HG03354 (cell line): ENCODE measurements at regions not wholly inside any gene's neighbourhood (a gene's known extent, or its start where the extent isn't known, plus 50 kb on each side); places are given as distances from the start of the nearest gene placed in this dataset.
"Not testable (repeated sequence)": the region's sequence is repeated elsewhere in the genome, so short reads cannot be mapped to it uniquely, and the experiment has no call there.

Source experiments
- ATAC-seq: cut with Tn5 transposase; IDR thresholded peaks from one replicate; pipeline ENCODE4 v1.9.1; 2021; ENCODE audit warnings: mild to moderate bottlenecking; ENCODE audit not compliant: unreplicated experiment, poor library complexity, severe bottlenecking

DNA sequence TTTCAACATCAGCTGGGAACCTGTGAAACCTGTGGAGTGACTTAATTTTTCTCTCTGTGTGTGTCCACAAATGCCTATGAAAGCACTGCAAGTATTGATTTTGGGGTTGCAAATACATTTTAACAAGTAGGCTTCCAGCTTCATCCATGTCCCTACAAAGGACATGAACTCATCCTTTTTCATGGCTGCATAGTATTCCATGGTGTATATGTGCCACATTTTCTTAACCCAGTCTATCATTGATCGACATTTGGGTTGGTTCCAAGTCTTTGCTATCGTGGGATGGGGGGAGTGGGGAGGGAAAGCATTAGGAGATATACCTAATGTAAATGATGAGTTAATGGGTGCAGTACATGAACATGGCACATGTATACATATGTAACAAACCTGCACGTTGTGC, 711.3 kb downstream of the LTN1 start:
- ATAC-seq, result not testable (repeated sequence)

DNA sequence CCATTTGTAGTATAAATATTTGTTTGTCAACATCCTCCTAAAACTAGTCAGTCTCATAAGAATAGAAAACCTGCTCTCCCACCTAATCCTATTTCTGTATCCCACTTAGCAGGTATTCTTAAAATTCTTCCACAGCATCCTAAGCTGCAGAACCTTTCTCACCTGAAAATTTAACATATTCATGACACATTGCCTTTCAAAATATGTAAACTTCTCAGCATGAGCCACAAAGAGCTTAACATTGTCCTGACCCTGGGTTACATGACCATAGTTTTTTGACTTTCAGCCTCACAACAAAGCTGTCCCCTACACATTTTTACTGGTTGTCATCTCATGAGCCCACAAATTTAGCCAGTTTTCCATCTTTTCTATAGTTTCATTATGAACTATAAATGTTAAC, 712.1 kb downstream of the LTN1 start:
- ATAC-seq, result no peak

DNA sequence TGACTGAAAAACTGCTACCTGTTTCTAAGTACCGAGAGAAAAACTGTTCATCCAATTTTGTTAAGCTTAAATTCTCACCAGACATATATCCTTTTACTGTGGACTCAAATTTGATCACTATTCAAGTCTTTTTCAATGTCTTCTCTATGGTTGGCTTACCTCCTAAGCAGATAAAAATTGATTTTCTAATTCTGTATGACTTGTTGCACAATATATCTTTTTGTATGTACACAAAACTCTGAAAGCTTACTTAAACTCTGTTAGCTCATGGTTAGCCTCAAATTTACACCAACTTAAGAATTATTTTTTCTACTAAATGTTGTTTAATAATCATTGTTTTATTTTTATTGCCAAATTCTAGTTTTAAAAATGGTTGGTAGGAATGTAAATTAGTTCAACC, 715.4 kb downstream of the LTN1 start:
- no peak for ATAC-seq

DNA sequence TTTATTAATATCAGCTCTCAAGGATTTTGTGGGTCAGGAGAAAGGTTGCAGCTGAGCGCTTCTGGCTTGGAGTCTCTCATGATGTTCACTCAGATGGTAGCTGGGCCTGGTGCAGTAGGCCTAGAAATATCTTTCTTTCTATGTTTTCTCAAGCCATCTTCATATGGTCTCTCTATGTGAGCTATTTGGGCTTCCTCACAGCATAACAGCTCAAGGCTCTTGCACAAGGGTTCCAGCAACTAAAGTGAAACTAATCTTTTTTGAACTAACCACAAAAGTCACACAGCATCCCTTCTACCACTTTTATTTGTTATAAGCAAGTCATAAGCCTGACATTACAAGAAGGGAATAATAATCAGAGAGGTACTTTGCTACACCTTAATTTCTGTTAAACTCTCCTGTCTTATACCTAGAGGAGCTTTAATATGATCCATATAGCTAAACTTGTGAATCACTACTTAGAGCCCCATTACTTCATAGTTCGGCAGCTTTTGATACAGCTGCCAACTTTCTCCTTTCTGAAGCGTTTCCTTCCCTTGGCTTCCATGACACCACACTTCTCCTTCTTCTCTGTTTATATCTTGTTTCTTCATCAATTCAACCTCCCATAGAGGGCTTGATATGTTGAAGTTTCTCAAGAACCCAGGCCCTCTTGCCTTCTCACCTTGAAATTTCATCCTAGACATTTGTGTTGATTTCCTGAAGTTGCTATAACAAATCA, 720.2 kb downstream of the LTN1 start:
- ATAC-seq, result no peak

DNA sequence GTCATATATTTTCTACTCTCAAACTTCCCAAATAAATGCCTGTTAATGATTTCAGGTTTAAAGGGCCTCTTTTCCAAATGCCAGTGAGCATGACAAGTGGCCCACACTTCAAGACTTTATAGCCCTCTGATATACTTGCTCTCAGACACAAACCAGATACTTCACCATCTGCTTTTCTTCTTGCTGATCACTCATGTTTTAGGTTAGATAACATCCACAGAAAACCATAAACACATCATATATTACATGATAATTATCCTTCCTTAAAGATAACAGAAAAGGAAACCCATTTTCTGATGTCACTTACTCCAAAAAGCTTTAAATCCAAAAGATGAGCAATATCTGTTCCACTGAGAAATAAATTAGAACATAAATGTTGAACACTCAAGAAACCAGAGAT, 723.5 kb downstream of the LTN1 start:
- ATAC-seq, result no peak

DNA sequence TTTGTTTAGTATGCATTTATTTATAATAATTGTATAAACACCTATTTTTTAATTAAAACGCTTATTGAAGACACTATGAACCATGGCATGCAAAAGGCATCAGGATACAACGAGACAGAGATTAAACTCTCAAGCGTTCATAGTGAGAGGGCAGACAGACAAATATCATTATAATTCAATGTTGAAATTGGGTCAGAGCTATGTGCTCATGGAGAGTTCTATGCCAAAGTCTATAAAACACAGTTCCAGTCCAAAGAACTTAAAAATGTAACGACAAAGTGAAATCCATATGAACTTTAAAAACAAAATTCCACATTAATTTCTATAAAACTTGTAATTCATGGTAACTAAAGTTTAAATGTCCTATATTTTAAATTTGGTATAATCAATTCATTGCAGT, 724.0 kb downstream of the LTN1 start:
- no peak for ATAC-seq

DNA sequence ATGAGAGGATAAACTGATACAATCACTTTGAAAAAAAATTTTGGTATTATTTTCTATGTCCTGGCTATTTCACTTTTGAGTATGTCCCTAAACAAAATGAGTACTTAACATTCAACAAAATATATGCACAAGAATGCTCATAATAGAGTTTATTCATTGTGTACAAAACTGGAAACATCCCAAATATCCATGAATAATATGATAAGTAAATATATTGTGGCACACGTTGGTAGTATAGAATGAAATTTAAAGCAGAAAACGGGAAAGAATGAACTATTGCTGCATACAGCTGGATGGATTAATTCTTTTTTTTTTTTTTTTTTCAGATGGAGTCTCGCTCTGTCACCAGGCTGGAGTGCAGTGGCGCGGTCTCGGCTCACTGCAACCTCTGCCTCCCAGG, 725.2 kb downstream of the LTN1 start:
- no peak for ATAC-seq

DNA sequence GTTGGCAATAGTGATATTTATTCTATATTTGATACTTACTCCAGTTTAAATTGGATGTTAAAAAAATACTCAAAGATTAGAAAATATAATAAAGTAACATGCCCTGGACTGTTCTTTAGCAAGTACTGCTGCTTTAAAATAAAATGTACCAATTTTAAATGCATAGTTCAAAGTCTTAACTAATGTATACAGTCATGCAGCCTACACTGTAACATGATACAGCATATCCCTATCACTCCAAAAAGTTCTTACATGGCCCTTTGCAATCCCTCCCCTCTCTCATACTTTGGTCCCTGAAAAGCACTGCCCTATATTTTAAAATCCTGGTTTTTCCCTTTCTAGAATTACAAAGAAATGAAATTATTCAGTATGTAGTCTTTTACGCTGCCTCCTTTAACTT, 726.6 kb downstream of the LTN1 start:
- no peak for ATAC-seq

DNA sequence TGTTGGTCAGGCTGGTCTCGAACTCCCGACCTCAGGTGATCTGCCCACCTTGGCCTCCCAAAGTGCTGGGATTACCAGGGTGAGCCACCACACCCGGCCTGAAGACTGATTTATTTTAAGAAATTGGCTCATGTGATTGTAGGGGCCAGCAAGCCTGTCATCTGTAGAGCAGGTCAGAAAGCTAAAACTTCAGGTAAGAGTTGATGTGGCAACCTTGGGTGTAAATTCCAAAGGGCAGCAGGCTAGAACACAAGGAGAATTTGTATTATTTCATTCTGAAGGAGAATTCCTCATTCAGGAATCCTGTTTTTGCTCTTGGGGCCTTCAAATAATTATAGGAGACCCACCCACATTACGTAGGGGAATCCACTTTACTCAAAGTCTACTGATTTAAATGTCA, 728.7 kb downstream of the LTN1 start:
- no peak for ATAC-seq

DNA sequence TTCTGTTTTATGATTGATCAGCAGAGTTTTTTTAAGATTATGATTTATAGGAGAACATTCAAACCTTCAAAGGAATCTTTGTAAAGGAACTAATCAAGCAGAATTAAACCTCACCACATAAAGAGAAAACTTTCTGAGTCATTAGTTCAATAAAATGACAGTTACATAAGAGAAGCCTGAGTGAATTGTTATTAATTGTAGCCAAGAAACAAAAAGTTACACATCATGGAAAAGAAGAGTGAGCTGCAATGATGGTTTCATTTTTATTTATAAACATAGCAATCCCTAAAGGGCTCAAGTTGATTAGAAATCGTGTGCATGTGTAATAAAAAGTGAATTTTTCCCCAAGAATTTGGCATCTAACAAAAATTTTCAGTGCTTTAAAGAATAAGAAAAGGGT, 731.4 kb downstream of the LTN1 start:
- no peak for ATAC-seq

DNA sequence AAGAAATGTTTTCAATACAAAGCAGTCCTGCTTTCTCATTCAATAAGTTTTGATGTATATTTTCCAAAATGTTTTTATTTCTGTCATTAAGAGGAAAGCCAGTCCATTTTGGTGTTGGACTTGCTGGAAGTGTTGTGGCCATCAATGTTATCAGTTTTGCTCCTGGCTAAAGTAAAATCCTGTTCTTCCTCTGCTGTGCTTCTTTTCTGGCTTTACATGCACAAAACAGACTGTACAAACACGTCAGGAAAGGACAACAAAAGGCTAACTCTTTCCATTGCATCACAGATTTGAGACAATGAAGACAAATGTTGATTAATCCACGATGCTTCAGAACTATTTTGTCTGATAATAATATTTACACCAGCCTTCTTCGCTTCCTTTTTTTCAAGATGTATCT, 735.4 kb downstream of the LTN1 start:
- ATAC-seq, result no peak

DNA sequence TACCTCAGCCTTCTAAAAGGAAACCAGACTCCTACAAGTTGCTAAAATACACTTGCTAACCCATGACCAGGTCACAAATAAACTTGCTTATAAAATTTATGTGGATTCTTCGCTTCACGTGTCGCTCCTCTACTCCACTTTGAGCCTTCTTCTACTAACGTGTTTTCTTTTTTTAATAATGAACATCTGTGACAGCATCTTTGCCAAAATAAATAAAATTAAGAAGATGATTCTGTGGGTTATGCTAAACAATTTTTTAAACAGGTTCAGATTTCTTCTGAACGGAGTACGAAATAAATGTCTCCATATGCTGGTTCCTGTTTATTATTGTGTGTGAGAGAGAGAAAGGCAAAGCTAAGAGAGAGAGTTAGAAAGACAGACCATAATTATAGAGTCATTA, 735.8 kb downstream of the LTN1 start:
- no peak for ATAC-seq

DNA sequence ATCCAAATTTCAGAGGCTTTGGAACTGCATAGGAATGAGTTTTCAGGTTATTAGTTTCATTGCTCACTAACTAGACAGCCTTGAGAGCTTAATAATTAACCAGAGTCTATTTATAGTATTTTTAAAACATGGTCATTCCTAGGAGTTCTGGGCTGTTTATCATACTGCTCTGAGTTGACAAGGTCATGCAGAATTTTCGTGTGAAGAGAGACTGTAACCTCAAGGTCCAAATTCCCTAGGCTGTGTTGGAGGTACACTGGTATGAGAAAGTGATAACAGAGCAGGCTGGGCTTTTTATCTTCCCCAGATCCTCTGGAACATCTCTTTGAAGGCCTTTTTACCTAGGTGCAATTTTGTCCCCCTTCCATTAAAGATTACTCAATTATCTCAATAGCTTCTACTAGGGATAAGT, 736.3 kb downstream of the LTN1 start:
- ATAC-seq, result no peak

DNA sequence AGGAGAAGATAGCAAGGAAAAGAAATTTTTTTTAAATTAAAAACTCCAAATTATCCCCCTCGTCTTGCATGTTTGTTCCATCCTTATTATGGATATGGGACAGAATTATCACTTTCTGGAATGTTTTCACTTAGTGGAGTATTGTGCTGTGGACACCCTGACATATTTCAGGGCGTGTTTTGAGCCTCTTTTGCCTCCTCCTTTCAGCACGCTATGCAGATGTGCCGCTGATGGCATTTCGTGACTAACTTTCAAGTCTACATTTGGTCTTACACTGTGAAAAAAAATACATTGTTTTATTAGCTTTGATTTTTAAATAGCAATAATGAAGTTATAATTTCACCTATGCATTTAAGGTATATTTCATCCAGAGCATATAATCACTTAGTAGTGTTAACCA, 738.7 kb downstream of the LTN1 start:
- ATAC-seq, result no peak

DNA sequence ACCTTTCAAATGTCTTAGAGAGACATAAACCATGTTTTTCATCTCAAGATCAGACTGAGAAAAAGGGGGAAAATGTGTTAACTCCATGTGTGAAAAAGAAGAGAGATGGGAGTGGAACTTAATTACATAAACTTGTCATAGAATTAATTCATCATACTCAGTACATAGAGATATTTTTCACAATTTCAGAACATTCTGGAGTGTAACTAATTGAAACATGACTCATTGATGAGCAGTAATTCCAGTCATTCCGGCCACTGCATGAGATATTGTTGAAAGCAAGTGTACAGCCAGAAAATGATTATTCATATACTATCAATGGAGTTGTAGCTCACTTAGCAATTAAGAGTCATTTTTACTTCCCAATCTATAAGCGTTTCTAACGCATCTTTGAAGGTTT, 739.3 kb downstream of the LTN1 start:
- no peak for ATAC-seq

DNA sequence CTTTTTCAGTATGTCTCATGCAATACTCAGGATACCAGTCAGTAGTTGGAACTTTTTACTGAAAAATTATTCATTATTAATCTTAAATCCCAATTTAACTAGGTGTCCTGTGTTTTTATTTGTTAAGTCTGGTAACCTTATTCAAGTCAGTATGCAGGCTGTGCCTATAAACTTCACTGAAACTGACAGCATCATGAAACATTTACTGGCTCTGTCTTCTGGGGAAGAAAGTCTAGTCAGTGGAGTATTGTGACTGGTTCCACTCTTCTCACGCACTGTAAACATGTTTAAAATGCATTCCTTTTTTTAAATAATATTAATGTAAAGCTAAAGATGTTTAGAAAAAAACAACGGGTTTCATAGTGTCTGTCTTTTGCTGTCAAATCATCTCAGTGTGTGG, 739.7 kb downstream of the LTN1 start:
- no peak for ATAC-seq

DNA sequence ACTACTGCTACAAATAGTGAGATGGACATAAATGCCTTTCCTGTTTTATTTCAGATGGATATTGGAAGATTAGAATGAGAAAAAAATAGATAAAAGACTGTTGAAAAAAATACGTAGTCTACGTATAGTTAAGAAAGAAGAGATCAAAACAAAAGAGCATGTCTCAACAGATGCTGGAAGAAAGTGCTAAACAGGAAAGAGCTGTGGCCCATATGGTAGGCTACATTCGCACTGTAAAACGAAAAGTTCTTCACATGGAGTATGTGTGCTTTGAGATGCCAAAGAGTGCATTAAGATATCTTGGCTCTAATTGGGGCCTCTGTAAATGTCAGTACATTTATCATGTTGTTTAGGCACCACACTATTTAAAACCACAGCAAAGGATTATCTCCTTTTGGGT, 741.7 kb downstream of the LTN1 start:
- ATAC-seq, result no peak

DNA sequence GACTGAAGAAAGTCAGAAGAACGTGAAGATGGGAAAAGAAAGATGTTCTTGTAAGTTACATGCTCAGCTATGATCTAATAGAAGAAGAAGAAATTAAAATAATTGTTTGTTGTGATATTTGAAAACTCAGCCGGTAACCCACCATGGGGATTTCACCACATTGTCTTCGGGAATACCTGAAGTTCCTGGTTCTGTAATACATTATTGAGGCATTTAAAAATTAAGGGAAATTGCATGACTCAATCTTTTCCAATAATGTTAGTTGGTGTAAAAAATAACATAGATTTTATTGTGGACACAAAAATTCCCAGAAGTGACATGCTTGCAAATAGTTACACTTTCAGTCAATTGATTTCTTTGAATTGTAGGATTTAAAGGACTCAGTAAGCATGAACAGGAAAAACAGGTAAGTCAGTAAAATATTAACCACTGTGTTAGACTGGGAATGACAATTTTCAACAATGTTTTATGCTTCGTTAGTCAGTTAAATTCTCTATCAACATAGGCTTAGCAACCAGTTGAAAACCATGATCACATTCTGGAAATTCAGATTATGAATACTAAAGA, 745.1 kb downstream of the LTN1 start:
- no peak for ATAC-seq

DNA sequence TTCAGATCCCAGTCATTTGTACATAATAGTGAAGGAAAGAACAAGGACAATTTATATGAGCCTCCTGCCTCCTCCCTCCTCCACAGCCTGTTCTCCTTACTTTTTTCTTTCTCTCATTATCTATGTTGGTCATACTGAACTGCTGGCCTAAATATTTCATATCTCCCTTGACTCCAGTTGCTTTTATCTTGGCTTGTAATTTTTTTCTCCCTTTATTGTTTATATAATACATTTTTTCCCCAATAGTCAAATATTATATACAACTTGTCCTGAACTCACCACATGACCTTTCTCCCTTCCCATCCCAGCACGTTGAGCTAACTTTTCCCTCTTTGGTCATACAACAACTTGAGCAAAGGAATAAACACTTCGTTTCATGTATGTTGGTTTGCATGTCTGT, 752.1 kb downstream of the LTN1 start:
- no peak for ATAC-seq

DNA sequence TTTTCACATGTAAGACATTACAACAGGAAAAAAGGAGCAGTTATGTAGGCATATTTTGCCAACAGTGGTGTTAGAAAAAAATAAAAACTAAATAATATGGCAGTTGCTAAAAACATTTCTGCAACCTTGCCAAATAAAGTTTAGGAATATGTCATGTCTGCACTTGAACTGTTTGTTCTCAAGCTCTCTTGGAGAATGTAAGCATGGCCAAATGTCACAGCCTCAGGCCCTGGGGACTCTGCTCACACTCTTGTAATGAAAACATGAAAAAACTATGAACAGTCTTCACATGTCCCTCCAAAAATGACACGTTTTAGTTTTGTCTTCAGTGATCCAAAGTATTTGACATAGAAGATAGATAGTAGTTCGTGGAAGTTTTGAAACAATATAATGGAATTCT, 753.3 kb downstream of the LTN1 start:
- ATAC-seq, result no peak

DNA sequence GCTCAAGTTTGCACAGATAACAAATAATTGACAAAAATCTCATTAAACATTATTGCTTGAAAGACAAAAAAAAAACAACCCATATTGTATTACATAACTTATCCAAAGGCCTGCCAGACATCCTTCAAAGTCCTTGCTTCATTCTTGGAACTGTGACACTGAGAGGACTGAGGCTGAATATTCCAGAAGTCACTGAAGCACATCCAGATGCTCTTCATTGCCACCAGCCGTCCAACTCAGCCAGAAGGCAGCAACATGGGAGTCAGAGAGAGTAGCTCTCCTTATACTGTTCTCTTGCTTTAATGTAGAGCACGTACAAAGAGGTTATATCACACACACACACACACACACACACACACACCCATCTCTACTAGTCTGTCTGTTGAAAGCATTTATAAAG, 755.0 kb downstream of the LTN1 start:
- no peak for ATAC-seq
